Stimulated activated naive CD4-positive, alpha-beta T cell (primary cell): ENCODE measurements at regions not wholly inside any gene's neighbourhood (a gene's known extent, or its start where the extent isn't known, plus 50 kb on each side); places are given as distances from the start of the nearest gene placed in this dataset.

Experiments used
- DNase-seq, 6 experiments: peaks; one replicate each; lab custom pipeline; 2025; lab: John Stamatoyannopoulos, UW

DNA sequence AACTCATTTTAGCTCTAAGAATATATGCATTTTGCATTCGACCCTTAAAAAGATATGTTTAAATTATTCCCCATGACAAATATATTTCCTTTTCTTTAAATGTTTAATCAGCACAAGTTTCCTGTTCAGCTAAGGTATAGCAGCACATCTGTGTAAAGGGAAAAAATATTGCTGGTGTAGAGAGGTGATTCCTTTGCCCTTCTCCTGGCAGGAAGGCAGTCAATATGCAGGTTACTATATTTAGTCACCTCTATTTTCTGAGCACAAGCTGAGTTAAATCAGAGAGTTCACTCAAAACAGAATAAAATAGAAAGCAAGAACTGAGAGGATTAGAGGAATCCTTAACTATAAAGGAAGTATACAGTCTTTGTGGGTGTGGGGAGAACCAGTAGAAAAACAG, 274.4 kb upstream of the PCSK5 start:
- no peak for DNase-seq

DNA sequence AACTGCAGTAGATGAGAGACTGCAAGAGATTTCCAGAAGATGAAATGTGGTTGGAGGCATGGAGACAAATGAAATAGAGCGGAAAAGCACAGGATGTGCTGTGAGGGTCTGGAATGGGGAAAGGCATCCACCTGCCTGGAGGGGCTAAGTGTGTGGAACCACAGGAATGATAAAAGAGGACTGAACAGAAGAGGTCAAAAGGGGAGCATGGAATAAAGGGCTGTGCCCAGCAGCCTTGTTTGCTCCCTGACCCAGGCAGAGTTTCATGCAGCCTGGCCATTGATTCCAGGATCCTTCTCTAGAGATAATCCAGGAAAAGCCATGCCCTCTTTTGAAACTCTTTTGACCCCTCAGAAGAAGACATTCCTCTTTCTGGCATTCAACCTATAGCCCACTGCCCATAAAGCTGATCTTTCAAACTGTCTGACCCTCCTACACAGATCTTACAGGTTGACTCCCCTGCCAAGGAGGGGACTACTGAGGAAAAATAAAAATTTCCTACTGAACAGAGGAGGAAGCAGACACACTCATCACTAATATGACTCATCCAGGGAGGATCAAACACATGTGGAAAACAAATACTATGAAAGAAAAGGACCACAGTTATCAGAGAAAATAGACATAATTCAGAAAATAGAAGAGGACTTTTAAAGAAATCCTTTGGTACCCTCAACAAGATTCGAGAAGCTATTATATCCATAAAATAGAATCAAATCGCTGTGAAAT, 273.5 kb upstream of the PCSK5 start:
- DNase-seq, result no peak

DNA sequence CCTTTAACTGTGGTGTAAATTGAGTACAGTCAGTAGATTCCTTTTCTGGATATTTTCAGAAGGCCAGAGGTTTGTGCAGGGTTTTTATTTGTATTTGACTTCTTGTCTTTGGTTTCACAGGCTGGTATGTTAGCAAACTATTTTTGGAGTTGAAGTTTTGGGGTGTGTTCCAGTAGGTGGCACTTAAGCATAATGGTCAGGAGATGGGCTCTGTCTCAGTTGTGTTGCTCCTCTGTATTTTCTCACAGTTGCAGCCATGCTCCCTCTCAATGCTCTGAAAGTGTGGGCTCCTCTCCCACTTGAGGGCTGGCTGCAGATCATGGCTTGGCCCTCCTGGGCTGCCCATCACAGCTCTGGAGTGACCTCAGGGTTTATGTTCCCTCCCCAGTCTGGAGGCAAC, 267.0 kb upstream of the PCSK5 start:
- DNase-seq, result no peak

DNA sequence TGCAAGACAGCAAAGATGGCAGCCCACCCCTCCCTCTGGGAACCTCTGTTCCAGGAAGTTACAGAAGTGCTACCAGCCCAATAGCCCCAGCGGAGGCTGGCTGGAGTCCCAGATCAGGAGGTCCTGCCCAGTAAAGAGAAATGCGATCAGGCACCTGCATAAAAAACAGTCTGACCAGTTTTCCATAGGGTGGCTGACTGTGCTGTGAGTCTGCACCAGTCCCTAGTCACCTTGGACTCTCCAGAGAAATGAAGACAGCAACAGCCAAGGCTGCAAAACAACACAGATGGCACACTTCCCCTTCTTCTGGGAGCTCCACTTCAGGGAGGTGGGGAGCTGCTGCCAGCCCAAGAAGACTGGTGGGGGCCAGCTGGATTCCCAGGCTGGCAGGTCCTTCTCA, 265.5 kb upstream of the PCSK5 start:
- DNase-seq, result no peak

GRCh38 chr9:75626860-75627259, 263.6 kb upstream of the PCSK5 start:
- DNase-seq, result no peak

- no peak for DNase-seq
These were observed 261.5 kb upstream of the PCSK5 start for GRCh38 chr9:75628952-75629351.

- no peak for DNase-seq
These were observed 256.9 kb upstream of the PCSK5 start for GRCh38 chr9:75633451-75634057.

DNA sequence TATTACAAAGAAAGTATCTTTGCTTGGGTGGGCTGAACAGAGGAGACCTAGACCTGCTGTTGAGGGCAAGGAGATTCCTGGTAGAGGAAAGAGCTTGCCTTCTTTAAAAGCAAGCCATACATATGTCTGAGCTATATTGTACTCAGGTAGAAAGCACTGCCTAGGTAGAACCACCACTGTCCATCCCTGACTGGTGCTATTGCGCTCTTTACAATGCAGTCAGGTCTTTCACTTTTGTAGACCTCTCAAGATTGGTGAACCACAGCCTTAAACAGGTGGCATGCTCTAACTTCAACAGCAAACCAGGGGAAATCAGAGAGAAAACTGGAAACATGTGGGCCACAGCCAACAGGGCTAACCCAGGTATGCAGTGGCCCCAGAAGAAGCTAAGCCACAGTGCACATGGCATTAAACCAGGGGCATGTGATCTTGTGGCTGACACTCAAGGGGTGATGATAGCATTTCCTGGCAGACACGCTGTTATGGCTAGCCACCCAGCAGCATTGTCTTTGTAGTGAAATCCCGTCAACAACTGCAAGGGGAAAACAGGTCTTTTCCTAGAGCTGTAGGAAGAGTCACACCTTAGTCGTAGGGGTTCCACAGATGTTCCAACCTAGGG, 253.9 kb upstream of the PCSK5 start:
- DNase-seq, result no peak

- DNase-seq, result no peak
These were observed 250.4 kb upstream of the PCSK5 start for GRCh38 chr9:75639971-75640610.

DNA sequence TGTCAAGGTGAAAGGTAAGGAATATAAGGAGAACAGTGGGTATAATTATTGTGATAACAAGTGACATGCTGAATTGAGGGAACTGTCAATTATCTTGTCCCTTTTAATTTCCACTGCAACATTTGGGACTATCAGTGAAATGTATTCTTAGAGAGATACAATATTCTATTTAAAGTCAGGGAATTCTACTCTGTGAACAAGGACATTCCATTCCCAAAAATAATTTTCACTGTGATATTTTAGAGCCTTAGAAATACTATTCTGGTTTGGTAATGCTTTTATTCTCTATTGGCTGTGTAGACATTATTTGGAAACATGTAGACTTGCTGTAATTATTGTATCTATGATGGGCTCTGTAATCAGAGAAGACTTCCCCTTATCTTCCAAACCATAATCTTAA, 248.0 kb upstream of the PCSK5 start:
- no peak for DNase-seq

GRCh38 chr9:75644649-75645048, 245.8 kb upstream of the PCSK5 start:
- DNase-seq, result no peak

DNA sequence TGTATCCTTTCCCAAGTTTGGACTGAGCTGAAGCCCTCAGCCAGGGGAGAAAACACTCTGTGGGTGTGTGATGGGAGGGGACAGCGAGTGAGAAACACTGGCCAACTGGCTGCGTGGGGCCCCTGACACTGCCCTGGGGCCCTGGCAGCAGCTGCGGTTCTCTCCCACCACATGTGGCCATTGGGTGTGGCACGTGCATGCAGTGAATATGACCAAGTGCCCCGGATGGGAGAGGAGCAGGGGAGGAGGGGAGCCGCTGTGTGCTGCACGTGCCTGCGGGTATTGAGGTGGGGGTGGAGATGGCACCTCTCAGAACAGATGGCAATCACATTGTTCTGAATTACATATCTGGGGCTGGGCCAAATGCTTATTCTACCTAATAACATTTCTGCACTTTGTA, 242.4 kb upstream of the PCSK5 start:
- no peak for DNase-seq

DNA sequence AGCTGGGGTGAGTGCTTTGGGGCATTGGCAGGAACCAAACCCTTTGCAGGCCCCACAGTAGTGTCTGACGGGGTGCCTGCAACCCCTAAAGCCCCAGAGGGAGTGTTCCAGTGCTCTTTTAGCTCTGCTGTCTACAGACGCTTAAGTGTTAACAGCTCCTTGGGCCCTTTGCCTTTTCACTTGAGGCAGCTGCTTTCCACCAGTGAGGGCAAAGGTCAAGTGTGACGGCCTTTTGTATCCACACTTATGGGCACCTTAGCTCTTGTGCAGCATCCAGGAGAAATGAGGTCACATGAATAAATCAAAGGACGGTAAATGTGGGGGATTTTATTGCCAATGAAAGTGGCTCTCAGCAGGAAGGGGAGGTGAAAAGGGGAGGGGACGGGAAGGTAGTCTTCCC, 241.4 kb upstream of the PCSK5 start:
- no peak for DNase-seq

- no peak for DNase-seq
These were observed 238.8 kb upstream of the PCSK5 start for GRCh38 chr9:75651709-75652108.

GRCh38 chr9:75653335-75653734, 237.1 kb upstream of the PCSK5 start:
- no peak for DNase-seq

- no peak for DNase-seq
These were observed 236.7 kb upstream of the PCSK5 start for GRCh38 chr9:75653750-75654149.

GRCh38 chr9:75657015-75657414, 233.5 kb upstream of the PCSK5 start:
- DNase-seq, result no peak

GRCh38 chr9:75658301-75658905, 232.1 kb upstream of the PCSK5 start:
- DNase-seq, result no peak

DNA sequence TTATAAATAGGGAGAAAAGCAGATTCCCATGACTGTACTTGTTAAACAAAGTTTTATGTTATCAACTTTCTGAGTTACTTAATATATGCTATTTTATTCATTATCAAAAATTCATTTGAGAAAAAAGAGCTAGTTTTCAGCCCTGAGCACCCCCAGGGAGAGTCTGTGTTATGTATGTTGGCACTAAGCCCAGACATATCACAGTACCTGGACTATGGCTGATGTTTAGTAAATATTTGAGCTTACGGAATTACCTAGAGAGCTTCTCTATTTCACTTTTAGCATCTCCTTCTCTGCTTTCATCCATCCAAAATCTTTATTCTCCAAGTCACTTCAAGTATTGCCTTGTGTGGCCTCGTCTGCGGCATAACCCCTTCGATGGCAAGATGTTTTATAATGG, 225.9 kb upstream of the PCSK5 start:
- no peak for DNase-seq

- no peak for DNase-seq
These were observed 223.5 kb upstream of the PCSK5 start for GRCh38 chr9:75666856-75667554.

- DNase-seq, result no peak
These were observed 220.8 kb upstream of the PCSK5 start for GRCh38 chr9:75669721-75670120.

DNA sequence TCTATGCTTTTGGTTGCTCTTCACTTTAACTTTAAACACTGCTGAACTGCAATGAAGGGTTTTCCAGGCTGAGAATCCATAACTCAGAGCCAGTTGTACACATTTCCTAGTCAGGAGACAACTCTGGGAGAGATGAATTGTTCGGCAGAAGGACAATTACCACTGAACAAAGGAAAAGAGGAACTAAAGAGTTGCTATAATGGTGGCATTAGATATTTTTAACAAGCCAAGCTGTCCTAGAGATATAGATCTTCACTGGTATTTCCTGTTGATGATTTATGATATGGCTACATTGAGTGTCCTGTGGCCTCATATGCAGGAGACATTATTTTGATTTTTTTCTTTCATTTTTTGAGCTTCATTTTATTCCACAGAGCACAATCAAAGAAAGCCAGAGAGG, 219.1 kb upstream of the PCSK5 start:
- DNase-seq, result no peak
